H1 (cell line): ENCODE measurements at regions not wholly inside any gene's neighbourhood (a gene's known extent, or its start where the extent isn't known, plus 50 kb on each side); places are given as distances from the start of the nearest gene placed in this dataset.

Experiments used
- SP1 ChIP-seq: IDR thresholded peaks from 2 replicates; pipeline ENCODE4 v1.6.1; 2011; ENCODE audit warnings: low read depth, low read length
- TBP ChIP-seq: IDR thresholded peaks from 2 replicates; pipeline ENCODE4 v1.6.1; 2011; ENCODE audit warnings: low read depth, low read length, improper control_type of control experiment
- TCF12 ChIP-seq: IDR thresholded peaks from 2 replicates; pipeline ENCODE4 v1.6.1; 2011; ENCODE audit warnings: low read depth, mild to moderate bottlenecking, low read length

- TF ChIP-seq TBP (no peak), SP1 (no peak), TCF12 (no peak)
Observed at GRCh38 chr10:3898821-3899220, 113.8 kb upstream of the KLF6 start.
